ELR (cell line): ENCODE measurements at regions not wholly inside any gene's neighbourhood (a gene's known extent, or its start where the extent isn't known, plus 50 kb on each side); places are given as distances from the start of the nearest gene placed in this dataset.

Experiments
- DNase-seq: peaks from one replicate; pipeline ENCODE4 v3.0.0-alpha.2; 2015; ENCODE audit warnings: low read depth

GRCh38 chrX:147838465-147839131 is 73.1 kb upstream of the FMR1 start:
- peak; percentile 0 for DNase-seq

GRCh38 chrX:147846676-147847075 is 65.0 kb upstream of the FMR1 start:
- no peak for DNase-seq

GRCh38 chrX:147847999-147848398 is 63.7 kb upstream of the FMR1 start:
- DNase-seq: no peak

- no peak for DNase-seq
Measured at GRCh38 chrX:147848543-147849443, 62.9 kb upstream of the FMR1 start.

GRCh38 chrX:147850875-147851274 is 60.8 kb upstream of the FMR1 start:
- no peak for DNase-seq

- no peak for DNase-seq
Measured at GRCh38 chrX:147853701-147854100, 58.0 kb upstream of the FMR1 start.

- no peak for DNase-seq
Measured at GRCh38 chrX:147859666-147860065, 52.1 kb upstream of the FMR1 start.
